ENCODE measurements at regions not wholly inside any gene's neighbourhood (a gene's known extent, or its start where the extent isn't known, plus 50 kb on each side); places are given as distances from the start of the nearest gene placed in this dataset.
"Not testable (repeated sequence)": the region's sequence is repeated elsewhere in the genome, so short reads cannot be mapped to it uniquely, and the experiment has no call there.

DNA sequence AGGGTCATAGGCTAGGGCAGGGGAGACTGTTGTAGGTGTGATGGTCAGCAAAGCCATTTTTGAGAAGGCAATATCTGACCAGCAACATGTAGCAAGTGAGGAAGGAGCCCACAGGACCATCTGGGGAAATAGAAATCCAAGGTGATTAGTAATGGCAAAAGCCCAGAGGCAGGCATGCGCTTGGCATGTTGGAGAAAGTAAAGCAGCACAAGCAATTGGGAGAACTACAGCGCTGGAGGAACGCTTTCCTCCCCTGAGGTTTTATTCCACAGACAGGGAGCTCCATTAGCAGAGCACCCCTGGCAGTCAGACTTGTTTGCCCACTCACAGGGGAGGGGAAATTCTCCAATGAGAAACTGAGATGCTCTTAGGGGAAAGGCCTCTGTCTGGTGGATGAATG is 54.8 kb upstream of the FOXB2 start:
- DNase-seq, result peak; percentile 61

DNA sequence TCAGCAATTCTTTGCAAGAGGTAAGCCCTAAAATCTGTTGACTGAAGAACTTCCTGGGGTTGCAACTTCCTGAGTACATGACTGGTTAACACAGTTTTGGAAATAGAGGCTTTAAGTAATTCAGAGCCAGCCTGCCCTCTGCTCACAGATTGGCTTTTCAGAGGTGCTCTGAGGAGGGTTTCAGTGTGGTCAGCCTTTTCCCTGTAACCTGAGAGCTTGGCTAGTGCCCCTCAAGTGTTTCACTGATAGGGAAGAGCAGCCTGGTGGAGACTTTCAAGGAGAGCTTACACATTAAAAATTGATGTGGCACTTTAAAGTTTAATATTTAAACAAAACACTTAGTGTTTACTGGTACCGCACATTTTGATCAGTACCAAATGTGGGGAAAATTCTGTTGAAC is 56.7 kb upstream of the FOXB2 start:
- no peak for DNase-seq

DNA sequence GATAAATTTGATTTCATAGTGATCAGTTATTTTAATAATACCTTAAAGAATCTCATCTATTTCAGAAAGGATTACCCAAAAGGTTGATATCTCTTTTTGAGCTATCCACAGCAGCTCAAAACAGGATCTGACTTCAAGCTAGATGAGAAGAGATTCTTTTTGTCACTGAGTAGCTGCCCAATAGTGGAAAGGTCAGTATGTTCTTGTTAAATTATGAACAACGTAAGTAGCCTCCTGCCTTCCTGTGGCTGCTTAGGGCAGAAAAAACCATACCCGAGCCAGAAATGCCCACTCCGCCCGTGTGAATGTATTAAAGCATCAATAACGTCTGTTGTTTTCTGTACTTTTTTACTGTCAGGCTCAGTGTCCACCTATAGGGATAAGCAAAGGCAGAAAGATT is 51.3 kb upstream of the PRUNE2 start:
- no peak for DNase-seq

DNA sequence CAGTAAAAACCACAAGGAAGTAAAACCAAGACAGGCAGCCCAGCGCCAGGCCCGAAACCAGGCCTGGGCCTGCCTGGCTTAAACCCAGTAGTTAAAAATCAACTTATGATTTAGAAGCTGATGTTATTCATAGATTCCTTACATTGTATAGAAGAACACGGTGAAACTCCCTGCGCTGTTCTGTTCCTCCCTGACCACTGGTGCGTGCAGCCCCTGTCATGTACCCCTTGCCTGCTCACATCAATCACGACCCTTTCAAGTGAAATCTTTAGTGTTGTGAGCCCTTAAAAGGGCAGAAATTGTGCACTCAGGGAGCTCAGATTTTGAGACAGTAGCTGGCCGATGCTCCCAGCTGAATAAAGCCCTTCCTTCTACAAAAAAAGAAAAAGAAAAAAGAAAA is 50.5 kb upstream of the PRUNE2 start:
- DNase-seq, result not testable (repeated sequence)

Data from islet precursor cell (in vitro differentiated cells).